GM19468 (cell line): ENCODE measurements at regions not wholly inside any gene's neighbourhood (a gene's known extent, or its start where the extent isn't known, plus 50 kb on each side); places are given as distances from the start of the nearest gene placed in this dataset.
"Not testable (repeated sequence)": the region's sequence is repeated elsewhere in the genome, so short reads cannot be mapped to it uniquely, and the experiment has no call there.

Experiments
- ATAC-seq: cut with Tn5 transposase; IDR thresholded peaks from one replicate; pipeline ENCODE4 v1.9.1; 2021; ENCODE audit warnings: mild to moderate bottlenecking, moderate library complexity, moderate number of reproducible peaks; ENCODE audit not compliant: unreplicated experiment; ENCODE audit errors: extremely low read depth

DNA sequence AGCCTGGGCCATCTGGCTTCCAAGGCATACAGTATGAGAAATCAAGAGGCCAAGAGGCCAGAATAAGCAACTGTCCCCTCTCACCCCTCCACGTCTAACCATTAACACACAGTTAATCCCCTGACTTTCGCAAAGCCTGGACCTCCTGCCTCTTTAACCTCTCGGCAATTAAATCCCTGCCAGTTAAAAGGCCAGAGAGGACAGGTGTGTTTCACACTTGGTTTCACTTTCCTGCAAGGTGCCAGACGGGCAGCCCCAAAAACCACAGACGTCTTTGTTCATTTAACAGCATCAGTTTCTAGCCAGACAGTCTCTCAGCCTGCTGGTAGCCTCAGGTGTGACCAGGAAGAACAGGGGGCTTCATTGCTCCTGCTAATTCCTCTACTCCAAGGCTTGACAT lies 91.1 kb upstream of the KIT start:
- ATAC-seq = peak; percentile 43

DNA sequence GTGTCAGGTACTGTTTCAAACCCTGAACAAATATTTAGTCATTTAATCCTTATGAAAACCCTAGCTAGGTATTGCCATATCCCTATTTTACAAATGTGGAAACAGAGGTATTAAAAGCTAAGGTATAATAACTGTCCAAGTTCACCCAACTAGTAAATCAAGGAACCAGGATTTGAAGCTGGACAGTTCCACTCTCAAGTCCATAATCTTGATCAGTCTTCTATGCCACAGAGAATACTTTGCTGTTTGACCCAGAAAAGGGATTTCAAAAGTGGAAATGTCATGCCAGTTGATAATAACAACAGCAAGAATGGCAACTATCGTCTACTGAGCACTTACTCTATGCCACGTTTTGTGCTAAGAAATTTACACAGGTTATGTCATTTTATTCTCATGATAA lies 90.4 kb upstream of the KIT start:
- no peak for ATAC-seq

DNA sequence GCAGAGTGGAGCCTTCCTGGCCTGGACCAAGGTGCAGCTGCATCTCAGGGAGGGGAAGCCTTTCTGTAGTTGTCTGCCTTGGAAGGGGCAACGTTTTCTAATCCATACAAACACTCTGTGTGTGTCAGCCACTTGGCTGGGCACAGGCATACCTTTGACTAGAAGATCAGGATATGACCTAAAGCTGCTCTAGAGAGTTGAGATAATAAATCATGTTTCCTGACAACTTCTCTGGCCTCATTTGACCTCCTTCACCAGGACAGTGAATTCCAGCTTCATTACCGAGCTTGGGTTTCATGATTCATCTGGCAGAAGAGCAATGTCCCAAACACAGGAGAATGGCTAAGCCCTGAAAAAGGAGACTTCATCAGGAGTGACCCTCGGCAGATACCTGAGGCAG lies 89.6 kb upstream of the KIT start:
- ATAC-seq = no peak

DNA sequence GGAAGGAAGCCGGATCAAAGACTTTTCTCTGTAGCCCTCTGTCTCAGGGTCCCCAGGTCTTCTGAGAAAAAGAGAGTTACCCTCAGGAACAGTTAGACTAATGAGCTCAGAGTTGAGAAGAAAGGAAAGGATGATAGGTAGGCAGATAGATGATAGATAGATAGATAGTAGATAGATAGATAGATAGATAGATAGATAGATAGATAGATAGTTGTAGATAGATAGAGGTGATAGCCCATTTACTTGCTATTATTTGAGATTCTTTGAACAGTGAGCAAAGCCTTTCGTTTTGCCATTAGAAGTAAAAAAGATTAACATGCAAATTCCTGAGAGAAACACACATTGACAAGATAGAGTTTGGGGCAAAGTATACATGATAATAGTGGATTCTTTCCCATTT lies 86.9 kb upstream of the KIT start:
- ATAC-seq = no peak

DNA sequence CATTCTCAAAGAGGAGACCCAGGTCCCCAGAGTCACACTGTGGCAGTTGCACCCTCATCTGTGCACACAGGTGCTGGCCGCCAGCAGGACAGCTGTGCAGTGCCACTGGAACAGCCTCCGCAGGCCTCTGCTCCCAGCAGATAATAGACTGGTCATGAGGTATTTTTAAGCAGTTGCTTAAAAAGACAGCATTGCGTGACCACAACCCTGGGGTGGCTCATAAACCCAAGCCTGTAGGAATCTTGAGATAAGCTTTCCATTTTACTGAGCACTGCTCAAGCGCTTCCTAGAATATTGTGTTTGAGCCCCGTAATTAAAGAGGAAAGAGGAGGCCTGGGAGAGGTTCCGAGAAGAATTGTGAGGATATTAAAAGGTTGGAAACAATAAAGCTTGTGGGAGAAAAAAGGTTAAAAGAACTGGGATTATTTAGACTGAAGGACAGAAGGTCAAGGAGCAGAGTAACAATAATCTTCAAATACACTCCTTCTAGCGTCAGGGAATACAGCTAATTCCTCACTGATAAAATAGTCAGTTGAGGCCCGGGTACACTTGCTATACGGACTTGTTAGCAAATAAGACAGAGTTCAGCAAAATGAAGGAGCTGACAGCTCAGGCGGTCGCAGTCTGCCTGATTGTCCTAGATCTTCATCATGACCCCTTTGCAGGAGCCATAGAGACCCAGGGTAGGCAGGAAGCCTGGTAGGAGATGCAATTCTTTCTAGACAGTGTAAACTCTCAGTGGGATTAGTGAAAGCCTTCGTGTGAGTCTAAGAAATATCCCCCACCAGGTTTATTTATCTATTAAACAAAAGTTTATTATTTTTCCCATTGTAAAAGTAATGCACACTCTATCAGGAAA lies 86.2 kb upstream of the KIT start:
- ATAC-seq = no peak

DNA sequence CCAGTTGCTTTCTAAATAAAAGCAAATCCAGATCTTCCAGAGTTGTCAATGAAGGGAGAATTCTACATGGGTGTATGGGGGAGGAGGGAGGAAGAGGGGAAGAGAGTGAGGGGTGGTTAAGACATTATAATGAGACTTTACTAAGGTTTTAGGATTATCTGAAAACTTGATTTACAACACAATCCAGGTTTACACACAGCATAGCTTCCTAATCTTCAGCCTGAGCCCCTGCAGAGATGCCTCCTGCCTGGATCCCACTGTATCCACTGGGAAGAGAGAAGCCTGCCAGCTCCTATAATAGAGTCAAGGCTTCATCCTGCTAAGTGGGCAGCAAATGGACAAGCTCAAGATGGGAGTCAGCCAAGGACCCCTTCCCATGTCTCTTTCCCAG lies 85.6 kb upstream of the KIT start:
- ATAC-seq = no peak

DNA sequence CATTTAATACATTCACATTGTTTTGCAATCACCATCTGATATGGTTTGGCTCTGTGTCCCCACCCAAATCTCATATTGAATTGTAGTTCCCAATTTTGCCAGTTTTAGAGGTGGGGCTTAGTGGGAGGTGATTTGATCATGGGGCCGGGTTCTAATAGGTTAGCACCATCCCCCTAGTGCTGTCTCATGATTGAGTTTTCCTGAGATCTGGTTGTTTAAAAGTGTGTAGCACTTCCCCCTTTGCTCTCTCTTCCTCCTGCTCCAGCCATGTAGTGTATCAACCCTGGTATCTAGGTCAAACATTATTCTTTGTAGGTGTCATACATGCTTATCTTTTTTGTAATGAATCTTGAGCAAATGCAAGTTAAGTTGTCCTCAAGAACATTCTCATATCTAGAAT lies 83.3 kb upstream of the KIT start:
- no peak for ATAC-seq

DNA sequence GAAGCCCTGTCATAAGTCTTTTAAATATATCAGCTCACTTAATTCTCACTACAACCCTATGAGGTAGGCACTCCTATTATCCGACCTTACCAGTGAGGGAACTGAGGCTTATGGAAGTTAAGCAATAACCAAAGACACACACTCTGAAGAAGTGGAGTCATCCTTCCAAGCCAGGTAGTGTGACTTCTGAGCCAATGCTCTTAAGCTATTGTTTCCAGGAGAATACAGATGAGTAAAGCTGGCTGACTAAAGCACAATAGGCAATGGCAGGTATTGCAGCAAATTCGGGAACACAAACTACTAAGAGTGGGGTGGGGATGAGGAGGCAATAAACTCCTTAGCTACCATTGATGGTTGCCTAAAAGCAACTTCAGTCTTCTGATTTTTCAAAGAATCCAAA lies 81.8 kb upstream of the KIT start:
- no peak for ATAC-seq

DNA sequence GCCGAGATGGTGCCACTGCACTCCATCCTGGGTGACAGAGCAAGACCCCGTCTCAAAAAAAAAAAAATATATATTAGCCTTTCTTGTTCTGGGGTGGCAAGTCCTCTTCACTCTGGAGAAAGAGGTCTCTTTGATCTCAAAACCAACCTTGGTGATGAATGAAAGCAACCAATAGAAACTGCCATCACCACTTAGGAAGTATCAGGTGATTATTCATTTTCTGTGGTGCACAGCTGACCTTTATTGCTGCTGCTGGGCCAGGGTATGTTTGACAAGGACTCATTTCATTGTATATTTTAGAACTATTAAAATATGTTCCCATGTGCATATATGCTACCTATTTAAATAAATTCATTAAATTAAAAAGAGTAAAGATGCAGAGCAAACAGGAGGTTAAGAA lies 76.0 kb upstream of the KIT start:
- ATAC-seq = no peak

DNA sequence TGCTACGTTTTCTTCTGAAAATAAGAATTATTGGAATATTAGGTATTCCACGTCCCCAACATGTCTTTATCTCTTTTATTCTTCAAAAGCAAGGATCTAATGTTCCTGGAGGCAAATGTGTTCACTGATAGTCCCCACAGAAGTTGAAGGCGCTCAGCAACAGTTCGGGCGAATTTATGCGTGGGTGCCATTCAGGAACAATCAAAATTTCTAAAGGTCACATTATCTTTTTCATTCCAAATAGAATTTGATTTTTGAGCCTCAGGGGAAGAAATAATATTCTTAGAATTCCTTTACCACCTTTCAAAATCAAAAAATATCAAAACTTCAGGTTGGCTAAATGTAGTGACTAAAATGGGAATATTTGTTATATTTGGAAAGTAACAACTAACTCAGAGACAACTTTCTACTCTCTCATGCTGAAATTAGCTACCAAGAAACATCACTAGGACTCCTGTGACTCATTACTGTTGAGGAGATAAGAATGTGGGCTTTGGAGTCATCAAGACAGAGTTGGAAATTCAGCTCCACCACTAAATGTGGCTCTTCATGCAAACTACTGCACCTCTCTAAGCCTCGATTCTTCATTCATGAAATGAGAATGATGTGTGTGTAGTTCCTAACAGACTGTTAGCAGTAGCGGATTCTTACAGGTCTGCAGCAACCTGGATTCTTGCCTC lies 72.3 kb upstream of the KIT start:
- no peak for ATAC-seq

DNA sequence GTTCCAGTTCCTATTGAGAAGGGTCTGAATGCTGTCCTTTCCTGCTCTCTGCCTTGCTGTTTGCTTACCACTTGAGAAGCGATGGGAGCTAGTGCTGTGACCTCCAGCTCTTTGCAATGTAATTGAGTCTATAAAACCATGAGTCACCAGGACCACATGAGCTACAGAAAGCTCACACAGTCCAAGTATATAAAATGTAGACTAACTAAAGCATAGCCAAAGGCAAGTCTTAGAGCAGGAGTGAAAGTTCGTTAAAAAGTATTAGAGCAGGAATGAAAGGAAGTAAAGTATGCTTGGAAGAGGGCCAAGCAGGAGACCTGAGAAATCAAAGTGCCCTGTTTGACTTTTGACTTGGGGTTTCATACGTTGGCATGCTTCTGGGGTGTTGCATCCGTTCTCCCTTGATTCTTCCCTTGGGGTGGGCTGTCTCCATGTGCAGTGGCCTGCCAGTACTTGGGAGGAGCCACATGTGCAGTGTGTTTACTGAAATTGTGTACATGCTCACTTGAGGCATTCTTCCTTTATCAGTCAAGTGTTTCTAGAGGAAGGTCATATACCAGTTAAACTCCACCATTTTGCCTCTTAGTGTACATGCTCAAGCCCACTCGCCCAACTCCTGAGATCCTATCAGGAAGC lies 71.3 kb upstream of the KIT start:
- ATAC-seq = no peak

DNA sequence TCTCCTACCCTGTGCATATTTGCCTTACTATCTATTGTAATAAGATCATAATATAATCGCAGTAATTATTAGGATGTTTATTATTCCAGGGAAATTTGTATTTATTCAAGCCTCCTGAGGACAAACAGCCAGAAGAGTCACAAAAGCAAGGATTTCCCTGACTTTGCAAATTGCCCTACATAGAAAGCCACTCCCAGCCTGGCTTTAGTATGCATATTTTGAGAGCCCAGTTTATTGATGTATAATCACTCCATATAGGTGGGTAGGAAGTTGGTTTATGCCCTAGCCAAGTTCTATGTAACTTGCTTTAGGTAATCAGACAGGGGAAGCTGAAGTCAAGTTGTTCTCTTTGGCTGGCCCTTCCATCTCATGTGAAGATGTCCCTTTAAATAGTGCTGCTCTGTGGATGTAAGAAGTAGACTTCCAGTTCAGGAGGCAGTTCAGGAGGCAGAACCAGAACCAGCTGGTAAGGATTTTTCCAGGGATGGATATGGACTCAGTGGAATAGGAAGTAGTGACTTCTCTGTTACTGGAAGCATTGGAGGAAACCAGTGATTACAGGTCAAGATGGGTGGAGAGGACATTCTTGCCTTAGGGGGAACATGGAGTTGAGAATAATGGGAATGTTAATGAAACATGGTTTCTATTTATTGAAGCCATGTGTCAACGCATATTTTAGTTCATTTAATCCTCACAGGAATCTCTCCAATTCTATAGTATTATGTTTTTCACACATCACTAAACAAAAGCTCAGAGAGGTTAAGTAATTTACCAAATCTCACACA lies 70.5 kb upstream of the KIT start:
- no peak for ATAC-seq

DNA sequence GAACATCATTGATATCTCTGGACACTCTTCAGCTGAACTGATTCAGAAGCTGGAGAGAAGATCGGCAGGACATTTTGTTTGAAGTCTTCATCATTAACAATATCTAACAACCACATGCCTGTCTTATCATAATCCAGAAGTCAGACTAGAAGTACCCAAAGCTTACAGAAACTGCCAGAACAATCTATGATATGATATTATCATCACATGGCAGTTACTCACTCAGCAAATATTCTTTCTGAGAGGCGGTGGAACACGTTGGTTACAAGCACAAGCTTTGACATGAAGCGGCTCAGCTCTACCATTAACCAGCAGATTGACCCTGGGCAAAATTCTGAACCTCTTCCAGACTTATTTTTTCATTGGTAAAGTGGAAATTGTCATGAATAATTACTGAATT lies 69.4 kb upstream of the KIT start:
- no peak for ATAC-seq

DNA sequence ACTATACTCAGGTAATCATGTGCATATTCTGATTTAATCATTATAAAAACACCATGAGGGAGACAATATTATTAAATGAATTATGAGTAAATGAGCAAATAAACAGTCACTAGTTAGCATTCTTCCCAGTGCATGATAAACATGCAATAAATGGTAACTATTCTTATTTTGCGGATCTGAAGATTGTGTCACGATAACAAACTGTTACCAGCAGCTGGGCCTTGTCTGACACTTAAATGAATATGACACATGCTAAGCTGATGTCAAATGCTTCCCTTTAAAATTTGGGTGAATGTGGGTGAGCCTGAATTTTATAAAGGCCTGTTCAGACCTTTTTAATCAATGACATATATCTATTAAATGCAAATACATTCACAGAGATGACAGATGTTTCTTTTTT lies 68.2 kb upstream of the KIT start:
- ATAC-seq = no peak

DNA sequence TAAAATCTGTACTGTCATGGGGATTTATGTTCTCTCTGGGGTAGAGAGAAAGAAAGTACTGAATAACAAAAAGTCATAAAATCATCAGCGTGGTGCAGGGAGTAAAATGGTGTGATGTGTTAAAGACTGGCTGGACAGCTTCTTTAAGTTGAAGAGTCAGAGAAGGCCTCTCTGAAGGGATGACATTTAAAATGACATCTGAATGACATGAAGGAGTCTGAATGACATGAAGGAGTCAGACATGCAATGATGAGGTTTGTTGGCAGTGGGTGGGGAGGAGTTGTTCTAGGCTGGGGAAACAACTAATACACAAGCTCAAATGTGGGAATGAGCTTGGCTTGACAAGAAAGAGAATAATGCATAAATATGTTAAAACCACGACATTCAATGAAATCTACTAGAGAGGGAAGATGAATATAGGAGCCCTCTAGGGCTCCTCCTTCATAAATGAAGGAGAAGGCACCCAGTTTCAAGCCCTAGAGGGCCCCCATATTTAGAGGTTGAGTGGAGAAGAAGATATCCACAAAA lies 63.9 kb upstream of the KIT start:
- ATAC-seq = no peak

DNA sequence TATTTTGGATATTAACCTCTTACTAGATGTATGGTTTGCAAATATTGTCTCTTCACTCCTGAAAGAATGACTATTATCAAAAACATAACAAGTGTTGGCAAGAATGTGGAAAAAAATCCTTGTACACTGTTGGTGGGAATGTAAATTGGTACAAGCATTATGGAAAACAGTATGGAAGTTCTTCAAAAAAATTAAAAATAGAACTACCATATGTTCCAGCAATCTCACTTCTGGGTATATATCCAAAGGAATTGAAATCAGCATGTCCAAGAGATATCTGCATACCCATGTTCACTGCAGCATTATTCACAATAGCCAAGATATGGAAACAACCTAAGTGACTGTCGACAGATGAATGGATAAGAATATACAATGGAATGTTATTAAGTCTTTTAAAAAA lies 61.6 kb upstream of the KIT start:
- ATAC-seq = no peak

DNA sequence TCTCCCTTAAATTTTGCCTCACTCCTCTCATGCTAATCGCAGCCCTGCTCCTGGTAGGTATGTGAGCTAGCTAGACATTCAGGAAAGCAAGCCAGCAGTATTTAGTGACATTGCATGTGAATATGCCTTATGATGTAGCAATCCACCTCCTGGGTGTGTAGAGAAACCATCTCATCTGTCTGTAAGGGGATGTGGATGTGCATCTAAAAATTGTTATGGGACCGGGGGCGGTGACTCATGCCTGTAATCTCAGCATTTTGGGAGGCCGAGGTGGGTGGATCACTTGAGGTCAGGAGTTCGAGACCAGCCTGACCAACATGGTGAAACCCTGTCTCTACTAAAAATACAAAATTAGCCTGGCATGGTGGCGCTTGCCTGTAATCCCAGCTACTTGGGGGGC lies 60.1 kb upstream of the KIT start:
- not testable (repeated sequence) for ATAC-seq

DNA sequence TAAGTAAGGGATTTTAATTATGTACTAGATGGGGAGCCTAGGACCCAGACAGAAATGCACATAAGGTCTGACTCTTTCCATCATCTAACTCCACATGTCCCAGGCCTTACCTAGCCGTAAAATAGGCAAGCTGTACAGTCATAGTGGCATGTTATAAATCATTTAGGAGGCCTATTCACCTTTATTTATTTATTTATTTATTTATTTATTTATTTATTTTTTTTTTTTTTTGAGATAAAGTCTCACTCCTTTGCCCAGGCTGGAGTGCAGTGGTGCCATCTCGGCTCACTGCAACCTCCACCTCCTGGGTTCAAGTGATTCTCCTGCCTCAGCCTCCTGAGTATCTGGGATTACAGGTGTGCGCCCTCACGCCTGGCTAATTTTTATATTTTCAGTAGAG lies 55.6 kb upstream of the KIT start:
- ATAC-seq = not testable (repeated sequence)

DNA sequence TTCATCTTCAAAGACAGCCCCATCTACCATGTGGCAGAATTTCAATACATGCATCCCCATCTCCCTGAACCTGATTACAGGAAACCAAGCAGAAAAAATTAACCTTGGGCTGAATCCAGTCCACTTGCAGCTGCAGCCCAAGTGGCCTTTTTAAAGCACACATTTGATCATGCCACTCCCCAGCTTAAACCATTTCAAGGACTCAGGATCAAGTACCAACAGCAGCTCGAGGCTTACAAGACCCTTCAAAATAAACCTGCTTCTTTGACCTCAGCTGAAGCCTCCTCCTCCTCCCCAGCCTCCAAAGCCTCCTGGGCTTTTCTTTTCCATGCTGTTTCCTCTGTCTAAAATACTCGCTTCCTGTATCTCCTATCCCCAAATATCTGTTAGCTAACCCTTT lies 50.7 kb upstream of the KIT start:
- ATAC-seq = no peak

DNA sequence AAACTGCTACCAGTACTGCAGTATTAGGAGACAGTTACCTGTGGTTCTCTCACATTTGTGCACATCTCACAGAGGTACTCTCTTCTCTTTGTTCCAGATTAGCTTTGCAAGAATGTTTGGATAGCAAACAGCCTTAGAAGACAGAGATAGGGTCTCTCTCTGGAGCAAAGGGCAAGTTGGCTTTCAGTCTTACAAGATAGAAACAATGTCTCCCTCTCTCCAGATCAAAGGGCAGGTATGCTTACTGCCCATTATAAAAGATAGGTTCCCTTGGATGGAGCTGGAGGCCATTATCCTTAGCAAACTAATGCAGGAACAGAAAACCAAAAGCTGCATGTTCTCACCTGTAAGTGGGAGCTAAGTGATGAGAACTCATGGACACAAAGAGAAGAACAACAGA lies 50.2 kb upstream of the KIT start:
- no peak for ATAC-seq
